ENCODE measurements at regions not wholly inside any gene's neighbourhood (a gene's known extent, or its start where the extent isn't known, plus 50 kb on each side); places are given as distances from the start of the nearest gene placed in this dataset.

- no peak overlapping the region for H3K27ac ChIP-seq (ENCODE audit: control insufficient read depth, insufficient read depth, low read length)
- dilution Hi-C loops (cut with MboI; ENCODE audit: extremely low pct_ligation_motif_present, low sequenced_read_pairs), result no loop called here
- H4K20me1 ChIP-seq (ENCODE audit: control insufficient read depth, extremely low read depth, insufficient read depth, low read length), result no peaks in the 10 kb centered on the region
- no peak overlapping the region for H3K9ac ChIP-seq (ENCODE audit: control insufficient read depth, extremely low read depth, insufficient read depth, low read length)
- H3K4me3 ChIP-seq (ENCODE audit: control insufficient read depth in 2 of 3, extremely low read depth in 1 of 3, insufficient read depth in 2 of 3, low read depth in 1 of 3, low read length in 3 of 3), result no peak overlapping the region
- TF ChIP-seq CTCF (optimal IDR thresholded peaks at IDR 0.05 in 1 of 3, IDR thresholded peaks at IDR 0.05 in 1 of 3, conservative IDR thresholded peaks at IDR 0.05 in 1 of 3; ENCODE audit: extremely low read depth in 1 of 3, insufficient read depth in 2 of 3, low read length in 3 of 3), result no peak
- TF ChIP-seq EZH2 (IDR thresholded peaks at IDR 0.05; ENCODE audit: low read length), result no peak
- no peaks in the 10 kb centered on the region for H3K9me3 ChIP-seq (ENCODE audit: control insufficient read depth, low read depth, low read length)
- H3K36me3 ChIP-seq (ENCODE audit: control insufficient read depth in 2 of 2, extremely low read depth in 1 of 2, insufficient read depth in 2 of 2, low read length in 2 of 2), result no peaks in the 10 kb centered on the region
- DNase-seq (ENCODE audit: low read depth, low spot score) (no peak), FAIRE-seq (no peak)
- H3K4me2 ChIP-seq (ENCODE audit: control insufficient read depth, extremely low read depth, insufficient read depth, low read depth, low read length), result no peak overlapping the region
- no peaks in the 10 kb centered on the region for H3K4me1 ChIP-seq (ENCODE audit: control insufficient read depth, extremely low read depth, insufficient read depth, low read length)
- no peak overlapping the region for H2AFZ ChIP-seq (ENCODE audit: control insufficient read depth, low read length)
- H3K9me1 ChIP-seq (ENCODE audit: control insufficient read depth, extremely low read depth, insufficient read depth, low read length), result no peaks in the 10 kb centered on the region
- H3K79me2 ChIP-seq (ENCODE audit: control insufficient read depth, insufficient read depth, low read length), result no peaks in the 10 kb centered on the region
- H3K27me3 ChIP-seq (ENCODE audit: control insufficient read depth, extremely low read depth, insufficient read depth, low read length), result no peaks in the 10 kb centered on the region
Measured at GRCh38 chr11:24375931-24376330, 120.9 kb upstream of the LUZP2 start.

- Histone ChIP-seq H3K9me3 (ENCODE audit: control insufficient read depth, low read depth, low read length) (no peaks in the 10 kb centered on the region), H3K4me3 (ENCODE audit: control insufficient read depth in 2 of 3, extremely low read depth in 1 of 3, insufficient read depth in 2 of 3, low read depth in 1 of 3, low read length in 3 of 3) (no peak overlapping the region), H3K9me1 (ENCODE audit: control insufficient read depth, extremely low read depth, insufficient read depth, low read length) (no peaks in the 10 kb centered on the region), H3K4me2 (ENCODE audit: control insufficient read depth, extremely low read depth, insufficient read depth, low read depth, low read length) (no peak overlapping the region), H3K4me1 (ENCODE audit: control insufficient read depth, extremely low read depth, insufficient read depth, low read length) (no peaks in the 10 kb centered on the region), H3K27ac (ENCODE audit: control insufficient read depth, insufficient read depth, low read length) (no peak overlapping the region), H4K20me1 (ENCODE audit: control insufficient read depth, extremely low read depth, insufficient read depth, low read length) (no peaks in the 10 kb centered on the region), H3K79me2 (ENCODE audit: control insufficient read depth, insufficient read depth, low read length) (no peaks in the 10 kb centered on the region), H3K9ac (ENCODE audit: control insufficient read depth, extremely low read depth, insufficient read depth, low read length) (no peak overlapping the region), H3K27me3 (ENCODE audit: control insufficient read depth, extremely low read depth, insufficient read depth, low read length) (no peaks in the 10 kb centered on the region), H3K36me3 (ENCODE audit: control insufficient read depth in 2 of 2, extremely low read depth in 1 of 2, insufficient read depth in 2 of 2, low read length in 2 of 2) (no peaks in the 10 kb centered on the region), H2AFZ (ENCODE audit: control insufficient read depth, low read length) (no peak overlapping the region)
- no peak for DNase-seq (ENCODE audit: low read depth, low spot score)
- TF ChIP-seq EZH2 (IDR thresholded peaks at IDR 0.05; ENCODE audit: low read length) (no peak), CTCF (optimal IDR thresholded peaks at IDR 0.05 in 1 of 3, IDR thresholded peaks at IDR 0.05 in 1 of 3, conservative IDR thresholded peaks at IDR 0.05 in 1 of 3; ENCODE audit: extremely low read depth in 1 of 3, insufficient read depth in 2 of 3, low read length in 3 of 3) (no peak)
- dilution Hi-C loops (cut with MboI; ENCODE audit: extremely low pct_ligation_motif_present, low sequenced_read_pairs), result no loop called here
- FAIRE-seq, result no peak
Measured at GRCh38 chr11:24383137-24383536, 113.7 kb upstream of the LUZP2 start.
